ENCODE measurements at regions not wholly inside any gene's neighbourhood (a gene's known extent, or its start where the extent isn't known, plus 50 kb on each side); places are given as distances from the start of the nearest gene placed in this dataset.
A peak's percentile ranks its signal among the peaks of the same experiment; 100 is the strongest.

- no peak for DNase-seq (ENCODE audit: low read depth)
- no peak for TF ChIP-seq CTCF (IDR thresholded peaks at IDR 0.05; ENCODE audit: insufficient read depth, low read depth, low read length)
- H3K4me3 ChIP-seq (ENCODE audit: low read depth, low read length) = no peak overlapping the region
Observed at GRCh38 chr18:61666876-61667590, 225.8 kb downstream of the RNF152 start.

- DNase-seq (ENCODE audit: low read depth) = no peak
- H3K4me3 ChIP-seq (ENCODE audit: low read depth, low read length) = no peak overlapping the region
- no peak for TF ChIP-seq CTCF (IDR thresholded peaks at IDR 0.05; ENCODE audit: insufficient read depth, low read depth, low read length)
Observed at GRCh38 chr18:61664419-61665084, 228.3 kb downstream of the RNF152 start.

- peak; percentile 42 for DNase-seq (ENCODE audit: low read depth)
- TF ChIP-seq CTCF (IDR thresholded peaks at IDR 0.05; ENCODE audit: insufficient read depth, low read depth, low read length) = no peak
Observed at GRCh38 chr18:61662726-61663125, 230.1 kb downstream of the RNF152 start.

GRCh38 chr18:61658431-61658830 is 234.4 kb downstream of the RNF152 start:
- TF ChIP-seq CTCF (IDR thresholded peaks at IDR 0.05; ENCODE audit: insufficient read depth, low read depth, low read length) = no peak
- H3K4me3 ChIP-seq (ENCODE audit: low read depth, low read length) = no peak overlapping the region
- no peak for DNase-seq (ENCODE audit: low read depth)

More at GRCh38 chr18:61662726-61663125, 230.1 kb downstream of the RNF152 start:
- no peak overlapping the region for H3K4me3 ChIP-seq (ENCODE audit: low read depth, low read length)

- DNase-seq (ENCODE audit: low read depth) = no peak
- TF ChIP-seq CTCF (IDR thresholded peaks at IDR 0.05; ENCODE audit: insufficient read depth, low read depth, low read length) = no peak
Observed at GRCh38 chr18:61657066-61657732, 235.6 kb downstream of the RNF152 start.

GRCh38 chr18:61655630-61656029 is 237.2 kb downstream of the RNF152 start:
- no peak for DNase-seq (ENCODE audit: low read depth)
- no peak for TF ChIP-seq CTCF (IDR thresholded peaks at IDR 0.05; ENCODE audit: insufficient read depth, low read depth, low read length)
- H3K4me3 ChIP-seq (ENCODE audit: low read depth, low read length) = no peak overlapping the region

More at GRCh38 chr18:61657066-61657732, 235.6 kb downstream of the RNF152 start:
- H3K4me3 ChIP-seq (ENCODE audit: low read depth, low read length) = no peak overlapping the region
